Choroid plexus epithelial cell (primary cell): ENCODE measurements at regions not wholly inside any gene's neighbourhood (a gene's known extent, or its start where the extent isn't known, plus 50 kb on each side); places are given as distances from the start of the nearest gene placed in this dataset.
"Not testable (repeated sequence)": the region's sequence is repeated elsewhere in the genome, so short reads cannot be mapped to it uniquely, and the experiment has no call there.

Experiments used
- DNase-seq: peaks from one replicate; pipeline ENCODE4 v3.0.0-alpha.2; 2010; ENCODE audit warnings: low read depth
- H3K4me3 ChIP-seq: 2 replicates; pipeline ENCODE4 v1.5.1; 2011; ENCODE audit warnings: low read depth, mild to moderate bottlenecking, control low read depth, low read length, moderate library complexity
- TF ChIP-seq, protein P1 (sequence below): conservative IDR thresholded peaks from 2 replicates; pipeline ENCODE4 v1.5.1; 2011; ENCODE audit warnings: low read depth, mild to moderate bottlenecking, control low read depth, inconsistent platforms, low read length, moderate library complexity

DNA sequence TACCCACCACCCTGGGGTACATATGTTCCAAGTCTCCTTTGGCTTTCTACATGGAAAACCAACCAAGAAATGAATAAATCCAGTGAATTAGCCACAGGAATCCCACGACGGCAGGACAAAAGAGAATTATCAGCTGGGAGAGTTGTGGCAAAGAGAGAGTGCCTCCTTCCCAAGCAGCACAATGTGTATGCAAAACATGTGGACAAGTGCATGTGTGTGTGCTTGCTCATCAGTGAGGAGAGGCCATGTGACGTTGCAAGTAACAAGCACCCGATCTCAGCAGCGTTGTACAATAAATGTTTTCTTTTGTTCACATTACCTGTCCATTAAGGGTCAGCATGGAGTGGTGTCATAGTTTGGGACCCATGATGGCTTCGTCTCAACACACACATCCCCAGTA lies 50.0 kb upstream of the EMX2 start:
- TF ChIP-seq, protein P1, sequence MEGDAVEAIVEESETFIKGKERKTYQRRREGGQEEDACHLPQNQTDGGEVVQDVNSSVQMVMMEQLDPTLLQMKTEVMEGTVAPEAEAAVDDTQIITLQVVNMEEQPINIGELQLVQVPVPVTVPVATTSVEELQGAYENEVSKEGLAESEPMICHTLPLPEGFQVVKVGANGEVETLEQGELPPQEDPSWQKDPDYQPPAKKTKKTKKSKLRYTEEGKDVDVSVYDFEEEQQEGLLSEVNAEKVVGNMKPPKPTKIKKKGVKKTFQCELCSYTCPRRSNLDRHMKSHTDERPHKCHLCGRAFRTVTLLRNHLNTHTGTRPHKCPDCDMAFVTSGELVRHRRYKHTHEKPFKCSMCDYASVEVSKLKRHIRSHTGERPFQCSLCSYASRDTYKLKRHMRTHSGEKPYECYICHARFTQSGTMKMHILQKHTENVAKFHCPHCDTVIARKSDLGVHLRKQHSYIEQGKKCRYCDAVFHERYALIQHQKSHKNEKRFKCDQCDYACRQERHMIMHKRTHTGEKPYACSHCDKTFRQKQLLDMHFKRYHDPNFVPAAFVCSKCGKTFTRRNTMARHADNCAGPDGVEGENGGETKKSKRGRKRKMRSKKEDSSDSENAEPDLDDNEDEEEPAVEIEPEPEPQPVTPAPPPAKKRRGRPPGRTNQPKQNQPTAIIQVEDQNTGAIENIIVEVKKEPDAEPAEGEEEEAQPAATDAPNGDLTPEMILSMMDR = no peak
- H3K4me3 ChIP-seq = no peak overlapping the region
- DNase-seq = no peak

DNA sequence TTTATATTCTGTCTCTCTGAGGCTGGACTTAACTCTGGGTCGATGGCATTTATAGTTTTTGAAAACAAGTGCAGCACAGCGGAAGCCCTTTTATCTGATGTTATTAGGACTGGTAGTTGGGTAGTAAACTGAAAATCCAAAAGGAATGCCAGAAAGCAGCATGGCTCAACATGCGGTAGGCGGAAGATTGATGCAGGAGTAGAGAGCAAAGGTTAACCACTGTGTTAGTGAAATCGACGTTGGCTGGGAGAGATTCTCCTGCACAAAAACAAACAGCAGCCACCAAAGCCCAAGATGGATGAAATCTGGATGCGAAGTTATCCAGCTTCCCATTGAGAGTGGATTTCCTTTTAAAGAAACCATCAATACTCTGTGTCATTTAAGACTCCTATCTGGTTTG lies 54.5 kb upstream of the EMX2 start:
- TF ChIP-seq, protein P1 = no peak
- DNase-seq = no peak
- H3K4me3 ChIP-seq = no peak overlapping the region

DNA sequence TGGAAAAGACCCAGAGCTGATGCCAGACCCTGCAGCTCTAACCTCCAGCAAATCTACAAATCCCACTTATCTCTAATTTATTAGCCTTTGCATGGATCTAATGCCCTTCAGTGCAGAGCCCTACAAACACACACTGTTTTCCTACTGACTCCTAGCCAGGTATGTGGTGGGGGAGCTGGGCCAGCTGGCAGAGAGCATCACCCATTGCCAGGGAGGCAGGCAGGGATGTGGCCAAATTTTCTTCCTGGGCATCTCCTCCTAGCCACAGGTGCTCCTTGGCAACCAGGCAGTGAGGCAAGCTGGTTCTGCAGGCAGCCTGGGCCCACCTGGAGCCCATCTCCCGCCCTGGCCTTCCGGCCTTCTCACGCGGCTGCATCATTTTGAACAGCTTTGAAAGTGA lies 55.9 kb upstream of the EMX2 start:
- no peak for DNase-seq
- no peak overlapping the region for H3K4me3 ChIP-seq

DNA sequence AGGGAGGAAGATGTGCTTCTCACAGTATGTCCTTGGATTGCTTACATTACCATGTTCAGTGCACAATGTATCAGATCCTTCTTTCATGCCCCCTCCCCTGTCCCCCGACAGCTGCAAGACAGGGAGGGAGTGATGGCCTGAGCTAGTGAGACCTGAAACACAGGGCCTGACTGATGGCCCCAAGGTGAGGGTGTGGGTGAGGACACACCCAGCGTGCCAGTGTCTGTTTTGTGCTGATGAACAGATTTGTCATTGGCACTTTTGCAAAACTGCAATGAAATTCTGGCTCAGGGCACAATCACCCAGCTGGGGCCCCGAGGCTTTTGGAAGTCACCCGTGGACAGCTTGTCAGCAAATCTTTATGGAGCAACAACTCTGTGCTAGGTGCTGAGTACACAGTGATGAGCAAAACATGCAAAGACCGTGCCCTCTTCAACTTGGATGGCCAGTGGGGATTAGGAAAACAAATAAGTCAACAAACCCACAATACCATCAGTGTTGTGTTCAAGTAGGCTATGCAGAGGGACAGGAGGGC lies 59.4 kb upstream of the EMX2 start:
- no peak for DNase-seq
- TF ChIP-seq, protein P1 = no peak
- no peak overlapping the region for H3K4me3 ChIP-seq

More for the DNA sequence above, 55.9 kb upstream of the EMX2 start:
- TF ChIP-seq, protein P1 = no peak

DNA sequence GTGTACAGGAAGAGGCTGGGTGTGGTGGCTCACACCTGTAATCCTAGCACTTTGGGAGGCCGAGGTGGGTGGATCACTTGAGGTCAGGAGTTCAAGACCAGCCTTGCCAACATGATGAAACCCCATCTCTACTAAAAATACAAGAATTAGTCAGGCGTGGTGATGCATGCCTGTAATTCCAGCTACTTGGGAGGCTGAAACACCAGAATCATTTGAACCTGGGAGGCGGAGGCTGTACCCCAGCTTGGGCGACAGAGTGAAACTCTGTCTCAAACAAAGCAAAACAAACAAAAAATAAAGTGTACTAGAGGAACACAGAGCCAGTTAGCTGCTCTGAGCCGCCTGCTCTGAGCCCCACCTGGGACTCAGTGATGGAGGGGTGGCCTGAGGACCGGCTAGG lies 61.5 kb upstream of the EMX2 start:
- not testable (repeated sequence) for DNase-seq, H3K4me3 ChIP-seq

DNA sequence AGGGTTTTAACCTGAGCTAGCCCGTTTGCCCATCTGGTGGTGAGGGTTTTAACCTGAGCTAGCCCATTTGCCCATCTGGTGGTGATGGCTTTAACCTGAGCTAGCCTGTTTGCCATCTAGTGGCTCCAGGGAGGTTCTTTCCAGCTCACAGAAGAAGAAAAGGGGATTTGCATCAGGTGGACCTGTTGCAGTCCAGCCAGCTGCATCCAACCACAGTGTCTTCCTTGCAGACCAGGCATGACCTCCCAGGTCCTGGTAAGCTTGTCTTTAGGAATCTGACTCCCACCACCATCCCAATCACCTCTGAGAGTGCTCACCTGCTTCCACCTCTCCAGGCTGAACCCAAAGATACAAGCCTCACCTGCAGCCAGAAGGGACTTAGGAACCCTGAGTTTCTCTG lies 62.4 kb upstream of the EMX2 start:
- TF ChIP-seq, protein P1 = no peak
- DNase-seq = no peak
- no peak overlapping the region for H3K4me3 ChIP-seq

DNA sequence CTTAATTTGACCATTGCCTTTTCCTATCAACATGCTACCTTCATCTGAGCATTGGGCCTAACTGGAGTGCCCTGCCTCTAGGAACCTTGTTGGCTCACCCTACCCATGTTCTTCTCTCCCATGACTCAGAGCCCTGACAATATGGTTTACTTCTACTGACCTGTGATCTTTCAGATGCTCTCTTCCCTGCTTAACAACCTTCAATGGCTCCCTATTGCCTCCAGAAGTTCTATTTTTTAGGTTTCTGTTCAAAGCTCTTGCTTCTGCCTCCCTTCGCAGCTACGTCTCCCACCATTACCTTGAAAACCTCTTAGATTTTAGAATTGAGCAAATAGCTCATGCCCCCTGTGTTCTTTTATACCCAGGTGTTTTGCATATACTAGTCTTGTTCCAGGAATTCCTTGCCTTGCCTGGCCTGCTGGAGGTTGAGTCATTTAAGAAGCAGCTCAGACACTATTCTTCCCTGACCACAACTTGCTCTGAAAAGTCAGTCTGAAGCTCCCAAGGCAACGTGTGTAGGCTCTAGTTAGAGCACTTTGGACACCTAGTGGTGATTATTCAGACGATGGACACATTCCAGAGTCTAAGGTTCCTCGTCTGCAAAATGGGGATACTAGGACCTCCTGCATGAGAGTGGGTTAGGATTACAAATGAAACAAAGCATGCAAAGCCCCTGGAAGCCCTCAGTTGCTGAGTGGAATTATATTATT lies 64.4 kb upstream of the EMX2 start:
- DNase-seq = peak; percentile 85
- H3K4me3 ChIP-seq = no peak overlapping the region
- TF ChIP-seq, protein P1 = peak; percentile 47
